Gastroesophageal sphincter (tissue), 4 donors: ENCODE measurements at regions not wholly inside any gene's neighbourhood (a gene's known extent, or its start where the extent isn't known, plus 50 kb on each side); places are given as distances from the start of the nearest gene placed in this dataset.

Source experiments
- ATAC-seq: fragments of 150-250 bp; one replicate; pipeline ENCODE4 v1.9.1; 2016; ENCODE audit warnings: mild to moderate bottlenecking, moderate library complexity
- H3K27ac ChIP-seq, 4 donors: fragments of 200-600 bp; sonication (generic) in 3 of 4; 1 replicate in 3 of 4; 2 replicates in 1 of 4; pipeline ENCODE4 v1.5.1; 2016 to 2019
- H3K27me3 ChIP-seq: fragments of 200-600 bp; sonication (generic); one replicate; pipeline ENCODE4 v1.5.1; 2019
- H3K36me3 ChIP-seq, 2 donors: fragments of 200-600 bp; sonication (generic); one replicate each; pipeline ENCODE4 v1.5.1; 2019; ENCODE audit warnings: control low read depth in 1 of 2
- H3K4me1 ChIP-seq, 3 donors: fragments of 200-600 bp; sonication (generic); 1 replicate in 2 of 3; 2 replicates in 1 of 3; pipeline ENCODE4 v1.5.1; 2016 to 2019; ENCODE audit warnings: control low read depth in 2 of 3
- H3K4me3 ChIP-seq, 2 donors: fragments of 200-600 bp; sonication (generic); one replicate each; pipeline ENCODE4 v1.5.1; 2019; ENCODE audit warnings: mild to moderate bottlenecking in 1 of 2, moderate library complexity in 1 of 2
- H3K9me3 ChIP-seq, 3 donors: fragments of 200-600 bp; sonication (generic); one replicate each; pipeline ENCODE4 v1.5.1; 2017 to 2019; ENCODE audit warnings: control low read depth in 2 of 3
- CTCF ChIP-seq, 4 experiments: fragments of 200-600 bp in 2 of 4; fragments of 450-650 bp in 2 of 4; sonication (generic) in 1 of 4; IDR thresholded peaks; one replicate each; pipeline ENCODE4 v1.5.1; 2017 to 2019; ENCODE audit warnings: antibody characterized with exemption in 4 of 4, mild to moderate bottlenecking in 2 of 4, moderate library complexity in 2 of 4
- EP300 ChIP-seq: sonication (generic); formaldehyde crosslinking; IDR thresholded peaks from one replicate; pipeline ENCODE4 v1.6.1; 2017; ENCODE audit warnings: antibody characterized with exemption, mild to moderate bottlenecking
- POLR2A ChIP-seq, 2 donors: fragments of 450-650 bp; IDR thresholded peaks; one replicate each; pipeline ENCODE4 v1.6.1; 2017; ENCODE audit warnings: antibody characterized with exemption in 2 of 2, mild to moderate bottlenecking in 2 of 2, moderate library complexity in 1 of 2
- POLR2AphosphoS5 ChIP-seq: sonication (generic); formaldehyde crosslinking; IDR thresholded peaks from one replicate; pipeline ENCODE4 v1.6.1; 2017; ENCODE audit warnings: antibody characterized with exemption
- WGBS, 2 donors: methylation state at CpG; one replicate each; pipeline ENCODE4 v1.1.5; 2018; ENCODE audit warnings: low coverage in 1 of 2; 5-methylcytosine and 5-hydroxymethylcytosine counted together

- WGBS, 2 donors = 86 to 89% methylated on average over 2 of the region's 2 CpGs
- Histone ChIP-seq H3K27ac (no peak overlapping the region), H3K27me3 (no peaks in the 10 kb centered on the region), H3K4me1 (no peaks in the 10 kb centered on the region), H3K4me3 (no peak overlapping the region), H3K36me3 (no peaks in the 10 kb centered on the region), H3K9me3 (no peaks in the 10 kb centered on the region)
- TF ChIP-seq POLR2A (IDR thresholded peaks at IDR 0.05) (no peak), CTCF (IDR thresholded peaks at IDR 0.05) (no peak), EP300 (no peak), POLR2AphosphoS5 (no peak)
- ATAC-seq = no peak
These were observed 286.7 kb upstream of the PRKCQ start for GRCh38 chr10:6866757-6867156.

- Histone ChIP-seq H3K9me3 (no peaks in the 10 kb centered on the region), H3K36me3 (no peaks in the 10 kb centered on the region), H3K4me3 (no peak overlapping the region), H3K27me3 (no peaks in the 10 kb centered on the region), H3K4me1 (no peaks in the 10 kb centered on the region), H3K27ac (no peak overlapping the region)
- TF ChIP-seq EP300 = no peak
- no peak for TF ChIP-seq POLR2A (IDR thresholded peaks at IDR 0.05)
- no peak for TF ChIP-seq CTCF (IDR thresholded peaks at IDR 0.05)
- no peak for TF ChIP-seq POLR2AphosphoS5
- no peak for ATAC-seq
- 100% methylated on average over 4 to 6 of the region's 6 CpGs for WGBS, 2 donors
These were observed 284.1 kb upstream of the PRKCQ start for GRCh38 chr10:6864142-6864541.

- H3K9me3 ChIP-seq = no peaks in the 10 kb centered on the region
- no peak overlapping the region for H3K4me3 ChIP-seq
- TF ChIP-seq CTCF (IDR thresholded peaks at IDR 0.05) (no peak), POLR2A (IDR thresholded peaks at IDR 0.05) (no peak), EP300 (no peak), POLR2AphosphoS5 (no peak)
- no peaks in the 10 kb centered on the region for H3K36me3 ChIP-seq
- ATAC-seq = no peak
- WGBS, 2 donors = no CpG with 5 or more reads among the region's 1 CpG
- no peak overlapping the region for H3K27ac ChIP-seq
- H3K4me1 ChIP-seq = no peaks in the 10 kb centered on the region
- no peaks in the 10 kb centered on the region for H3K27me3 ChIP-seq
These were observed 283.3 kb upstream of the PRKCQ start for GRCh38 chr10:6863381-6863780.

GRCh38 chr10:6850452-6850851, 270.4 kb upstream of the PRKCQ start:
- no peak for ATAC-seq
- Histone ChIP-seq H3K4me3 (no peak overlapping the region), H3K27me3 (no peaks in the 10 kb centered on the region), H3K4me1 (no peaks in the 10 kb centered on the region), H3K27ac (no peak overlapping the region), H3K9me3 (no peaks in the 10 kb centered on the region), H3K36me3 (no peaks in the 10 kb centered on the region)
- 80 to 95% methylated on average over 2 to 3 of the region's 3 CpGs for WGBS, 2 donors
- no peak for TF ChIP-seq CTCF (IDR thresholded peaks at IDR 0.05)
- no peak for TF ChIP-seq POLR2A (IDR thresholded peaks at IDR 0.05)
- TF ChIP-seq EP300 = no peak
- no peak for TF ChIP-seq POLR2AphosphoS5

GRCh38 chr10:6847561-6847960, 267.5 kb upstream of the PRKCQ start:
- H3K9me3 ChIP-seq = peaks cover 0 to 11% (median 0%) of the 10 kb centered on the region in 3 donors
- TF ChIP-seq CTCF (IDR thresholded peaks at IDR 0.05) (no peak), EP300 (no peak), POLR2AphosphoS5 (no peak), POLR2A (IDR thresholded peaks at IDR 0.05) (no peak)
- H3K27me3 ChIP-seq = no peaks in the 10 kb centered on the region
- ATAC-seq = no peak
- H3K4me3 ChIP-seq = no peak overlapping the region
- H3K36me3 ChIP-seq = no peaks in the 10 kb centered on the region
- 78 to 93% methylated on average over 3 of the region's 3 CpGs for WGBS, 2 donors
- no peak overlapping the region for H3K27ac ChIP-seq
- H3K4me1 ChIP-seq = no peaks in the 10 kb centered on the region
